ENCODE measurements at regions not wholly inside any gene's neighbourhood (a gene's known extent, or its start where the extent isn't known, plus 50 kb on each side); places are given as distances from the start of the nearest gene placed in this dataset.
A peak's percentile ranks its signal among the peaks of the same experiment; 100 is the strongest.

DNA sequence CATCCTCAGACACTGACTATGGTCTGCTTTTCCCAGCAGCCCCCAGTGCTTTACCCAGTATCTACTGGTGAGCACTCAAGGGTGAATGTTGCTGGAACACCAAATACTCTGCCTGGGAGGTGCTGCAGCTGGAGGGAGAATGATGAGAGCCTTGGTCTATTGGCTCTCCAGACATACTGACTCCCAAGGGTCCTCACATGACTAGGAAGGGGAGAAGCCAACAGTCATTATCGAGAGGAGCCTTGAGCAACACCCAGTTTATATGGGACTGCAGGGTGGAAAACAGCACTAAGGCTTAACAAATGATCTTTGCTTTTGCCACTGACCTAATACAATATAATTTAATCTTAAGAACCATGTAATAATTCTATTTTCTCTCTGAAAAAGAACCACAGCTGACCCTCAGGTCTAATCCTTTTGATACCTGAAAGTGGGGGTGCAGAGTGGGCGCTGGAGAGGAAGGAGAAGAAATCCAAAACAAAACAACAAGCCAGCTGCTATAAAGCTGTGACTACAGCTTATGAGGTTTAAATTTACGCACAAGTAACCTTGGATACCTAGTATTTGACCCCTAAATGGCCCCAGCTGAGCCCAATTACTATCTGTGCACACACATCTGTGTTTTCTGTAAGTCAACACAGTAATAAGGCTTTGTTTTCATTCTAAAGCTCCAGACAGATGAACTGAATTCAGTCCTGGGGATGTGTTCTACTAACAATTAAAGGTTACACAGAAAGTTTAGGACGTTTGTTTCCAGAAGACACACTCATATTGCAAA, 107.8 kb upstream of the GRIP1 start:
- H3K9me3 ChIP-seq (ENCODE audit: control insufficient read depth in 2 of 3, insufficient read depth in 1 of 3, low read length in 3 of 3): no peaks in the 10 kb centered on the region
- TF ChIP-seq, protein P1, sequence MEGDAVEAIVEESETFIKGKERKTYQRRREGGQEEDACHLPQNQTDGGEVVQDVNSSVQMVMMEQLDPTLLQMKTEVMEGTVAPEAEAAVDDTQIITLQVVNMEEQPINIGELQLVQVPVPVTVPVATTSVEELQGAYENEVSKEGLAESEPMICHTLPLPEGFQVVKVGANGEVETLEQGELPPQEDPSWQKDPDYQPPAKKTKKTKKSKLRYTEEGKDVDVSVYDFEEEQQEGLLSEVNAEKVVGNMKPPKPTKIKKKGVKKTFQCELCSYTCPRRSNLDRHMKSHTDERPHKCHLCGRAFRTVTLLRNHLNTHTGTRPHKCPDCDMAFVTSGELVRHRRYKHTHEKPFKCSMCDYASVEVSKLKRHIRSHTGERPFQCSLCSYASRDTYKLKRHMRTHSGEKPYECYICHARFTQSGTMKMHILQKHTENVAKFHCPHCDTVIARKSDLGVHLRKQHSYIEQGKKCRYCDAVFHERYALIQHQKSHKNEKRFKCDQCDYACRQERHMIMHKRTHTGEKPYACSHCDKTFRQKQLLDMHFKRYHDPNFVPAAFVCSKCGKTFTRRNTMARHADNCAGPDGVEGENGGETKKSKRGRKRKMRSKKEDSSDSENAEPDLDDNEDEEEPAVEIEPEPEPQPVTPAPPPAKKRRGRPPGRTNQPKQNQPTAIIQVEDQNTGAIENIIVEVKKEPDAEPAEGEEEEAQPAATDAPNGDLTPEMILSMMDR (IDR thresholded peaks at IDR 0.05; ENCODE audit: borderline replicate concordance, extremely low read depth, insufficient read depth): no peak
- no peak for FAIRE-seq
- no peaks in the 10 kb centered on the region for H3K4me1 ChIP-seq (ENCODE audit: control insufficient read depth in 2 of 3, insufficient read depth in 2 of 3, low read depth in 1 of 3, low read length in 3 of 3)
- no peak overlapping the region for H3K27ac ChIP-seq (ENCODE audit: low read depth in 2 of 2, low read length in 2 of 2)
- H3K27me3 ChIP-seq (ENCODE audit: control insufficient read depth, insufficient read depth, low read length): no peaks in the 10 kb centered on the region
- no peaks in the 10 kb centered on the region for H3K36me3 ChIP-seq (ENCODE audit: control insufficient read depth in 2 of 3, insufficient read depth in 3 of 3, low read length in 3 of 3)
- no peak overlapping the region for H3K9ac ChIP-seq (ENCODE audit: low read length in 3 of 3)
- intact Hi-C loops (cut with DNase I): no loop called here
- no peak overlapping the region for H3K4me3 ChIP-seq (ENCODE audit: low read length in 3 of 3)
- DNase-seq: no peak

DNA sequence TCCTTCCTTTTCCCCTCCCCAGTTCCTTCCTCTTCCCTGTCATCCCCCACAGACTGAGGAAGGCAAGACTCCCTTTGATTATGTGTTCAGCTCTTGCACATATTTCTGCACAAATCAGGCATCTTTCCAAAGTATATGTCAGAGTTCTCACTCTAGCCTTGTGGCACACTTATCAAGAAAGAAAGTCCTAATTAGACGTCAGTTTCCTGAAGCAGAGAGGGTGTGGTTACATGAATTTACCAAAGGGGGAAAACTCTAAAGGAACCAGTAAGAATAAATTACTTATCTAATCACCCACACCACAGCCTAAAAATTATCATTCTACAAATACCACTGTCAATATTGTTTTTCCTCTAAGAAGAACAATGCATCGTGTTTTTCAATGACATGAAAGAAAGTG, 120.7 kb upstream of the GRIP1 start:
- Histone ChIP-seq H3K27ac (ENCODE audit: low read depth in 2 of 2, low read length in 2 of 2) (no peak overlapping the region), H3K27me3 (ENCODE audit: control insufficient read depth, insufficient read depth, low read length) (no peaks in the 10 kb centered on the region), H3K4me1 (ENCODE audit: control insufficient read depth in 2 of 3, insufficient read depth in 2 of 3, low read depth in 1 of 3, low read length in 3 of 3) (no peaks in the 10 kb centered on the region), H3K4me3 (ENCODE audit: low read length in 3 of 3) (peak overlapping the region in 1 of 3 donors; percentile 11), H3K36me3 (ENCODE audit: control insufficient read depth in 2 of 3, insufficient read depth in 3 of 3, low read length in 3 of 3) (no peaks in the 10 kb centered on the region), H3K9ac (ENCODE audit: low read length in 3 of 3) (no peak overlapping the region), H3K9me3 (ENCODE audit: control insufficient read depth in 2 of 3, insufficient read depth in 1 of 3, low read length in 3 of 3) (no peaks in the 10 kb centered on the region)
- TF ChIP-seq, protein P1 (IDR thresholded peaks at IDR 0.05; ENCODE audit: borderline replicate concordance, extremely low read depth, insufficient read depth): no peak
- intact Hi-C loops (cut with DNase I): no loop called here
- FAIRE-seq: no peak
- no peak for DNase-seq

DNA sequence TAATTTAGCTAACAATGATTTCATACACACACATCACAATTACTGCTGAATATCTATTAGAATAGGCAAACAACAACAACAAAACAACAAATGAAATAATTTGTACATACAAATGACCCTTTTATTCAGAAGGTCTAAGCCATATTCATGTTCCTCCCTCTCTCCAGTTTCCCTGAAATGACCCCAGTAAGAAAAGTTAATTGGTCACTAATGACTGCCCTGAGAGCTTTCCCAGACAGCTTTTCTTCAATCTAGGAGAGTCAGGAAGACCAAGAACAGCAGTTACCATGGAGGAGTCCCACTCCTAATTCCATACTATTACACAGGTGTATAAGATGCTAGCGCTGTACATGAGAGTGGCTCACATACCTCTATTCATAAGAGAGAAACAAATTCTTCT, 121.2 kb upstream of the GRIP1 start:
- no peak for FAIRE-seq
- Histone ChIP-seq H3K4me1 (ENCODE audit: control insufficient read depth in 2 of 3, insufficient read depth in 2 of 3, low read depth in 1 of 3, low read length in 3 of 3) (no peaks in the 10 kb centered on the region), H3K27ac (ENCODE audit: low read depth in 2 of 2, low read length in 2 of 2) (no peak overlapping the region), H3K9me3 (ENCODE audit: control insufficient read depth in 2 of 3, insufficient read depth in 1 of 3, low read length in 3 of 3) (no peaks in the 10 kb centered on the region), H3K9ac (ENCODE audit: low read length in 3 of 3) (no peak overlapping the region), H3K36me3 (ENCODE audit: control insufficient read depth in 2 of 3, insufficient read depth in 3 of 3, low read length in 3 of 3) (no peaks in the 10 kb centered on the region), H3K4me3 (ENCODE audit: low read length in 3 of 3) (peak overlapping the region in 1 of 3 donors; percentile 11), H3K27me3 (ENCODE audit: control insufficient read depth, insufficient read depth, low read length) (no peaks in the 10 kb centered on the region)
- intact Hi-C loops (cut with DNase I): no loop called here
- TF ChIP-seq, protein P1 (IDR thresholded peaks at IDR 0.05; ENCODE audit: borderline replicate concordance, extremely low read depth, insufficient read depth): no peak
- DNase-seq: peak in 2 of 5 donors; percentile 47 to 55

All from kidney (tissue), 13 donors.